ENCODE measurements at regions not wholly inside any gene's neighbourhood (a gene's known extent, or its start where the extent isn't known, plus 50 kb on each side); places are given as distances from the start of the nearest gene placed in this dataset.

GRCh38 chr5:53360811-53361210 is 119.6 kb upstream of the FST start:
- no peak for TF ChIP-seq EP300 (IDR thresholded peaks at IDR 0.05)
- no peak for TF ChIP-seq CTCF (IDR thresholded peaks at IDR 0.05)
- TF ChIP-seq POLR2A (IDR thresholded peaks at IDR 0.05) = no peak
- H3K4me1 ChIP-seq (ENCODE audit: insufficient read depth) = no peaks in the 10 kb centered on the region
- H3K36me3 ChIP-seq = no peaks in the 10 kb centered on the region
- H3K9me3 ChIP-seq = no peaks in the 10 kb centered on the region
- H3K27me3 ChIP-seq = no peaks in the 10 kb centered on the region
- intact Hi-C loops (cut with DNase I) = no loop called here
- DNase-seq = no peak
- H3K4me3 ChIP-seq = no peak overlapping the region
- no peak overlapping the region for H3K27ac ChIP-seq

GRCh38 chr5:53361708-53362107 is 118.7 kb upstream of the FST start:
- Histone ChIP-seq H3K9me3 (no peaks in the 10 kb centered on the region), H3K36me3 (no peaks in the 10 kb centered on the region), H3K4me3 (no peak overlapping the region), H3K27ac (no peak overlapping the region), H3K4me1 (ENCODE audit: insufficient read depth) (no peaks in the 10 kb centered on the region), H3K27me3 (no peaks in the 10 kb centered on the region)
- intact Hi-C loops (cut with DNase I) = no loop called here
- 86 to 90% (median 87%) methylated on average over 4 of the region's 4 CpGs for WGBS, 3 donors
- DNase-seq = no peak
- TF ChIP-seq CTCF (IDR thresholded peaks at IDR 0.05) = no peak
- no peak for TF ChIP-seq EP300 (IDR thresholded peaks at IDR 0.05)
- TF ChIP-seq POLR2A (IDR thresholded peaks at IDR 0.05) = no peak

GRCh38 chr5:53362521-53362941 is 117.9 kb upstream of the FST start:
- no peak for DNase-seq
- H3K27ac ChIP-seq = no peak overlapping the region
- 63 to 73% (median 72%) methylated on average over 5 of the region's 5 CpGs for WGBS, 3 donors

GRCh38 chr5:53364061-53364460 is 116.4 kb upstream of the FST start:
- Histone ChIP-seq H3K27me3 (no peaks in the 10 kb centered on the region), H3K4me1 (ENCODE audit: insufficient read depth) (no peaks in the 10 kb centered on the region), H3K4me3 (no peak overlapping the region), H3K27ac (no peak overlapping the region), H3K9me3 (no peaks in the 10 kb centered on the region), H3K36me3 (no peaks in the 10 kb centered on the region)
- intact Hi-C loops (cut with DNase I) = no loop called here
- WGBS, 3 donors = 39 to 62% (median 49%) methylated on average over 3 of the region's 3 CpGs
- TF ChIP-seq CTCF (IDR thresholded peaks at IDR 0.05) (no peak), EP300 (IDR thresholded peaks at IDR 0.05) (no peak), POLR2A (IDR thresholded peaks at IDR 0.05) (no peak)
- DNase-seq = no peak

More at GRCh38 chr5:53362521-53362941, 117.9 kb upstream of the FST start:
- intact Hi-C loops (cut with DNase I) = no loop called here
- no peaks in the 10 kb centered on the region for H3K4me1 ChIP-seq (ENCODE audit: insufficient read depth)
- no peaks in the 10 kb centered on the region for H3K9me3 ChIP-seq
- H3K36me3 ChIP-seq = no peaks in the 10 kb centered on the region
- no peaks in the 10 kb centered on the region for H3K27me3 ChIP-seq
- no peak overlapping the region for H3K4me3 ChIP-seq
- TF ChIP-seq EP300 (IDR thresholded peaks at IDR 0.05) (no peak), CTCF (IDR thresholded peaks at IDR 0.05) (no peak), POLR2A (IDR thresholded peaks at IDR 0.05) (no peak)

- intact Hi-C loops (cut with DNase I) = no loop called here
- Histone ChIP-seq H3K4me1 (ENCODE audit: insufficient read depth) (no peaks in the 10 kb centered on the region), H3K4me3 (no peak overlapping the region), H3K36me3 (no peaks in the 10 kb centered on the region), H3K27ac (no peak overlapping the region), H3K27me3 (no peaks in the 10 kb centered on the region), H3K9me3 (no peaks in the 10 kb centered on the region)
- no peak for TF ChIP-seq CTCF (IDR thresholded peaks at IDR 0.05)
- TF ChIP-seq EP300 (IDR thresholded peaks at IDR 0.05) = no peak
- TF ChIP-seq POLR2A (IDR thresholded peaks at IDR 0.05) = no peak
- no peak for DNase-seq
- WGBS, 3 donors = 92 to 93% (median 92%) methylated on average over 5 of the region's 5 CpGs
Observed at GRCh38 chr5:53366245-53366644, 114.2 kb upstream of the FST start.
